NCI-H128 (cell line): ENCODE measurements at regions not wholly inside any gene's neighbourhood (a gene's known extent, or its start where the extent isn't known, plus 50 kb on each side); places are given as distances from the start of the nearest gene placed in this dataset.
A peak's percentile ranks its signal among the peaks of the same experiment; 100 is the strongest.
"Not testable (repeated sequence)": the region's sequence is repeated elsewhere in the genome, so short reads cannot be mapped to it uniquely, and the experiment has no call there.

Experiments used
- DNase-seq: peaks from one replicate; lab custom pipeline; 2025; ENCODE audit not compliant: unreplicated experiment; lab: John Stamatoyannopoulos, UW

- DNase-seq, result no peak
Observed at GRCh38 chr13:22789027-22789593, 391.7 kb upstream of the SGCG start.

GRCh38 chr13:22789916-22790315, 390.9 kb upstream of the SGCG start:
- no peak for DNase-seq

GRCh38 chr13:22793598-22794134, 387.1 kb upstream of the SGCG start:
- DNase-seq, result no peak

- DNase-seq, result no peak
Observed at GRCh38 chr13:22800526-22801401, 380.0 kb upstream of the SGCG start.

GRCh38 chr13:22801402-22802003, 379.3 kb upstream of the SGCG start:
- DNase-seq, result peak; percentile 5

GRCh38 chr13:22812793-22813192, 368.0 kb upstream of the SGCG start:
- DNase-seq, result no peak

GRCh38 chr13:22813531-22814377, 367.0 kb upstream of the SGCG start:
- not testable (repeated sequence) for DNase-seq

- DNase-seq, result not testable (repeated sequence)
Observed at GRCh38 chr13:22814433-22814832, 366.3 kb upstream of the SGCG start.

- DNase-seq, result no peak
Observed at GRCh38 chr13:22821589-22821988, 359.2 kb upstream of the SGCG start.

- no peak for DNase-seq
Observed at GRCh38 chr13:22825186-22825585, 355.6 kb upstream of the SGCG start.

- no peak for DNase-seq
Observed at GRCh38 chr13:22828081-22828480, 352.7 kb upstream of the SGCG start.

GRCh38 chr13:22836475-22836874, 344.3 kb upstream of the SGCG start:
- no peak for DNase-seq

- no peak for DNase-seq
Observed at GRCh38 chr13:22837980-22838647, 342.7 kb upstream of the SGCG start.

GRCh38 chr13:22839603-22840530, 340.9 kb upstream of the SGCG start:
- no peak for DNase-seq

GRCh38 chr13:22846551-22846950, 334.2 kb upstream of the SGCG start:
- DNase-seq, result no peak

GRCh38 chr13:22848539-22849052, 332.2 kb upstream of the SGCG start:
- no peak for DNase-seq

- DNase-seq, result no peak
Observed at GRCh38 chr13:22855926-22856325, 324.9 kb upstream of the SGCG start.

GRCh38 chr13:22858980-22859379, 321.8 kb upstream of the SGCG start:
- not testable (repeated sequence) for DNase-seq

- DNase-seq, result not testable (repeated sequence)
Observed at GRCh38 chr13:22859411-22859810, 321.4 kb upstream of the SGCG start.
